ENCODE measurements at regions not wholly inside any gene's neighbourhood (a gene's known extent, or its start where the extent isn't known, plus 50 kb on each side); places are given as distances from the start of the nearest gene placed in this dataset.

DNA sequence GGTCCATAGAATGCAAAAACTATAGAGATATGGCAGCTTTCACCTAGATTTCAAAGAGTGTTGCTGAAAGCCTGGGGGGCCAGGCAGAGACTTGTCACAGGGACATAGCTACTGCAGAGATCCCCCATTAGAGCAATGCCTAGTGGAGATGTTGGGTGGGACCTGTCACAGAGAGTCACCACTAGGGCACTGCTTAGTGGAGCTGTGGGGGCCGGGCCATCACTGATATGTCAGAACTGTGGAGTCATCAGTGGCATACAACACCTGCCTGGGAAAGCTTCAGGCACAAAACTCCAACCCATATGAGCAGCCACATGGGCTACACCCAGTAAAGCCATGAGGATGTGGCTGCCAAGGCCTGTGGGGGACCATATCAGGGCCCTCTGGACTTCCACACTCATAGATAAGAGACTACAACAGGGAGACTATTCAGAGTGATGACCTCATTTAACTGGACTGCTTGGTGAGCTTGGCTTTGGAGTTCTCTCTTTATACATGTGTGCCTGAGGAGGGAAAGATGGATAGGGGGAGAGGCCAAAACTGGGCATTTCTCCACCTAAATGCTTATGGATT lies 176.3 kb downstream of the ZNF621 start:
- H3K27me3 Mint-ChIP-seq, result peaks cover 3% of the 10 kb centered on the region
- no peak for DNase-seq (ENCODE audit: extremely low spot score, unreplicated experiment)
- no peak overlapping the region for H3K4me3 Mint-ChIP-seq
- H3K4me1 Mint-ChIP-seq (ENCODE audit: unreplicated experiment), result no peaks in the 10 kb centered on the region
- H3K36me3 Mint-ChIP-seq, result no peaks in the 10 kb centered on the region
- TF ChIP-seq, protein P1, sequence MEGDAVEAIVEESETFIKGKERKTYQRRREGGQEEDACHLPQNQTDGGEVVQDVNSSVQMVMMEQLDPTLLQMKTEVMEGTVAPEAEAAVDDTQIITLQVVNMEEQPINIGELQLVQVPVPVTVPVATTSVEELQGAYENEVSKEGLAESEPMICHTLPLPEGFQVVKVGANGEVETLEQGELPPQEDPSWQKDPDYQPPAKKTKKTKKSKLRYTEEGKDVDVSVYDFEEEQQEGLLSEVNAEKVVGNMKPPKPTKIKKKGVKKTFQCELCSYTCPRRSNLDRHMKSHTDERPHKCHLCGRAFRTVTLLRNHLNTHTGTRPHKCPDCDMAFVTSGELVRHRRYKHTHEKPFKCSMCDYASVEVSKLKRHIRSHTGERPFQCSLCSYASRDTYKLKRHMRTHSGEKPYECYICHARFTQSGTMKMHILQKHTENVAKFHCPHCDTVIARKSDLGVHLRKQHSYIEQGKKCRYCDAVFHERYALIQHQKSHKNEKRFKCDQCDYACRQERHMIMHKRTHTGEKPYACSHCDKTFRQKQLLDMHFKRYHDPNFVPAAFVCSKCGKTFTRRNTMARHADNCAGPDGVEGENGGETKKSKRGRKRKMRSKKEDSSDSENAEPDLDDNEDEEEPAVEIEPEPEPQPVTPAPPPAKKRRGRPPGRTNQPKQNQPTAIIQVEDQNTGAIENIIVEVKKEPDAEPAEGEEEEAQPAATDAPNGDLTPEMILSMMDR (conservative IDR thresholded peaks at IDR 0.05), result no peak
- peaks cover 5% of the 10 kb centered on the region for H3K9me3 Mint-ChIP-seq
- H3K27ac Mint-ChIP-seq, result no peak overlapping the region

DNA sequence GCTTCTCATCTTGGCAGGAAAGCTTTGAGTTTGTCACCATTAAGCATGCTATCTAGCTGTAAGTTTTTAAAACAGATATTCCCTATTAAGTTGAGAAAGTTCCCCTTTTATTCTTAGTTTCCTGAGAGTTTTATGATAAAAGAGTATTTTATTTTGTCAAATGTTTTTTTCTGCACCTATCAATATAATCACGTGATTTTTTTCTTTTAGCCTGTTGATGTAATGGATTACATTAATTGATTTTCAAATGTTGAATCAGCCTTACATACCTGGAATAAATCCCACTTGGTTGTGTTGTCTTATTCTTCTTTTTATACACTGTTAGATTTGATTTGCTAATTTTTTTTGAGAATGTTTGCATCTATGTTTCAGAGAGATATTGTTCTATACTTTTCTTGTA lies 179.5 kb downstream of the ZNF621 start:
- TF ChIP-seq, protein P1 (conservative IDR thresholded peaks at IDR 0.05), result no peak
- Mint-ChIP-seq H3K36me3 (no peaks in the 10 kb centered on the region), H3K4me1 (ENCODE audit: unreplicated experiment) (no peaks in the 10 kb centered on the region), H3K9me3 (peaks cover 5% of the 10 kb centered on the region), H3K27me3 (peaks cover 3% of the 10 kb centered on the region), H3K27ac (no peak overlapping the region), H3K4me3 (no peak overlapping the region)
- no peak for DNase-seq (ENCODE audit: extremely low spot score, unreplicated experiment)

DNA sequence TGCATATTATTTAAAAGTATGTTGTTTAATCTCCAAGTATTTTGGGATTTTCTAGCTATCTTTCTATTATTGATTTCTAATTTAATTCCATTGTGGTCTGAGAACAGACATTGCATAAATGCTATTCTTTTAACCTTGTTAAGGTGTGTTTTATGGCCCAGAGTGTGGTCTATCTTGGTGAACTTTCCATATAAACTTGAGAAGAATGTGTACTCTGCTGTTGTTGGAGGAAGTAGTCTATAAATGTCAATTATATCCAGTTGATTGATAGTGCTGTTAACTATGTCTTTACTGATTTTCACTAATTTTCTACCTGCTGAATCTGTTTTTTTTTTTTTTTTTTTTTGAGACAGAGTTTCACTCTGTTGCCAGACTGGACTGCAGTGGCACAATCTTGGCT lies 180.9 kb downstream of the ZNF621 start:
- no peak for DNase-seq (ENCODE audit: extremely low spot score, unreplicated experiment)
- Mint-ChIP-seq H3K9me3 (no peaks in the 10 kb centered on the region), H3K27me3 (no peaks in the 10 kb centered on the region), H3K36me3 (no peaks in the 10 kb centered on the region), H3K27ac (no peak overlapping the region), H3K4me1 (ENCODE audit: unreplicated experiment) (no peaks in the 10 kb centered on the region), H3K4me3 (no peak overlapping the region)
- TF ChIP-seq, protein P1 (conservative IDR thresholded peaks at IDR 0.05), result no peak

DNA sequence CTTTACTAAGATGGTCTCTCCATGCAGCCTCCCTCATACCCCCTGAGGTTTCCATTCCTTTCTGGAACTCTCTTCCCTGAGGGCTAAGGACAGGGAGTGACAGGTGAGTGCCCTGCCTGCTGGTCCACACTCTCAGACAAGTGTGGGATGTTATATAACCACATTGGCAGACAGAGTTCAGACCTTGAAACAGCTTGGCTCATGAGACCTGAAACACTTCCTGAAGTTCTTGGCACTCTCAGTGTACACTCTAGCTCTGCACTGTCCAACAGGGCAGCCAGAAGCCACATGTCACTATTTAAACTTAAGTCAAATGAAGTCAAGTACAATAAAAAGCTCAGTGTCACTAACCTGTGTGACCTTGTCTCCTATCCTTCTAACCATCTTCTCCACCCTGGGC lies 188.5 kb downstream of the ZNF621 start:
- H3K27ac Mint-ChIP-seq, result no peak overlapping the region
- peaks cover 3% of the 10 kb centered on the region for H3K36me3 Mint-ChIP-seq
- no peaks in the 10 kb centered on the region for H3K4me1 Mint-ChIP-seq (ENCODE audit: unreplicated experiment)
- no peak overlapping the region for H3K4me3 Mint-ChIP-seq
- TF ChIP-seq, protein P1 (conservative IDR thresholded peaks at IDR 0.05), result no peak
- peaks cover 4% of the 10 kb centered on the region for H3K27me3 Mint-ChIP-seq
- no peaks in the 10 kb centered on the region for H3K9me3 Mint-ChIP-seq
- DNase-seq (ENCODE audit: extremely low spot score, unreplicated experiment), result no peak

DNA sequence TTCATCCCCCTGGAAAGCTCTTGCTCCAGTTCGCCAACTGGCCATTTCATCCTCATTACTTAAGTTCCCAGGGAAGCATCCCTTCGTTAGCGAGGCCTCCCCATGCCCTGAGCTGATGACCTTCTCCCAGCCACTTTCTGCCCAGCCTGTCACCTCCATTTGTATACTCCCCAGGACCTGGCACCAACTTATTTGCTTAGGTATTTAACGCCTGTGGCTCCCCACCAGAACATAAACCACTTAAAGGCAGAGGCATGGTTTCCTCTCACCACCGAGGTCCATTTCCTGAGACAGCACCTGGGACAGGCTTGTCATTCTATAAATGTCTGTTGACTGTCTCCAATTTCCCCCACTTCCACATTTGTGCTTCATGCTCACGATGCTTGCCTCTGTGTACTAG lies 189.0 kb downstream of the ZNF621 start:
- Mint-ChIP-seq H3K36me3 (peaks cover 3% of the 10 kb centered on the region), H3K27me3 (peaks cover 4% of the 10 kb centered on the region), H3K9me3 (no peaks in the 10 kb centered on the region), H3K27ac (no peak overlapping the region), H3K4me1 (ENCODE audit: unreplicated experiment) (no peaks in the 10 kb centered on the region), H3K4me3 (no peak overlapping the region)
- TF ChIP-seq, protein P1 (conservative IDR thresholded peaks at IDR 0.05), result no peak
- no peak for DNase-seq (ENCODE audit: extremely low spot score, unreplicated experiment)

All from type B pancreatic cell (in vitro differentiated cells).